HCT116 (cell line): ENCODE measurements at regions not wholly inside any gene's neighbourhood (a gene's known extent, or its start where the extent isn't known, plus 50 kb on each side); places are given as distances from the start of the nearest gene placed in this dataset.

Source experiments
- ATAC-seq: fragments of 200-7000 bp; cut with Tn5 transposase; 2 replicates; pipeline ENCODE4 v1.9.1; 2020; ENCODE audit warnings: mild to moderate bottlenecking, moderate library complexity
- BruUV-seq: library from RNA; stranded (reverse); fragments of 400-500 nt; replicated peaks from 2 replicates; lab custom pipeline; 2021; lab: Mats Ljungman, UMichigan
- CTCF ChIA-PET: fragments of 300-600 bp; sonication (Branson Sonifier 250); formaldehyde crosslinking; loops from one replicate; lab custom pipeline; 2021; ENCODE audit warnings: antibody characterized with exemption; lab: Charles Lee
- POLR2A ChIA-PET: fragments of 300-600, 350-600 bp; sonication (Branson Sonifier 250); formaldehyde crosslinking; loops from one replicate; lab custom pipeline; 2021; ENCODE audit warnings: antibody characterized with exemption; lab: Charles Lee
- RAD21 ChIA-PET, 2 experiments: fragments of 300-600 bp; sonication (Branson Sonifier 250); formaldehyde crosslinking; loops; one replicate each; lab custom pipeline; 2023; ENCODE audit warnings: low total read pairs in 2 of 2; ENCODE audit not compliant: uncharacterized antibody in 2 of 2, unreplicated experiment in 2 of 2, low non-redundant PET in 1 of 2; lab: Charles Lee
- DNase-seq: peaks from one replicate; pipeline ENCODE4 v3.0.0-alpha.2; 2010; ENCODE audit warnings: low read depth, low spot score
- H2AFZ ChIP-seq: fragments of 200-600 bp; shearing (Covaris generic), sonication (generic); 2 replicates; pipeline ENCODE4 v1.6.1; 2017; ENCODE audit warnings: low read depth, mixed run types, mixed read lengths, antibody characterized with exemption, low read length; ENCODE audit not compliant: poor library complexity, severe bottlenecking
- H3K27ac ChIP-seq: 2 replicates; pipeline ENCODE4 v1.5.1; 2012; ENCODE audit warnings: low read depth, low read length
- H3K27me3 ChIP-seq: fragments of 200-600 bp; sonication (generic); 2 replicates; pipeline ENCODE4 v1.6.1; 2016; ENCODE audit warnings: mixed run types, low read length, mixed read lengths; ENCODE audit not compliant: insufficient read depth
- H3K36me3 ChIP-seq, 2 experiments: fragments of 200-500 bp in 1 of 2; fragments of 200-600 bp in 1 of 2; sonication (Bioruptor generic) in 1 of 2; sonication (generic) in 1 of 2; 2 replicates each; pipeline versions ENCODE4 v1.5.1 to v1.6.1; 2014 to 2016; ENCODE audit warnings: low read length in 2 of 2, inconsistent platforms in 1 of 2, mixed read lengths in 1 of 2, mixed run types in 1 of 2; ENCODE audit not compliant: insufficient read depth in 2 of 2, control insufficient read depth in 1 of 2
- H3K4me1 ChIP-seq, 2 experiments: fragments of 200-600 bp in 1 of 2; sonication (generic) in 1 of 2; 2 replicates each; pipeline versions ENCODE4 v1.5.1 to v1.6.1; 2012 to 2017; ENCODE audit warnings: low read length in 2 of 2, inconsistent platforms in 1 of 2, mild to moderate bottlenecking in 1 of 2, mixed read lengths in 1 of 2, mixed run types in 1 of 2, moderate library complexity in 1 of 2; ENCODE audit not compliant: insufficient read depth in 2 of 2, control insufficient read depth in 1 of 2
- H3K4me2 ChIP-seq: fragments of 200-600 bp; sonication (generic); 2 replicates; pipeline ENCODE4 v1.6.1; 2017; ENCODE audit warnings: mixed run types, low read length, mixed read lengths
- H3K4me3 ChIP-seq, 2 experiments: fragments of 200-600 bp in 1 of 2; sonication (generic) in 1 of 2; replicated peaks in 1 of 2; 2 replicates each; pipeline ENCODE4 v1.5.1; 2011 to 2016; ENCODE audit warnings: low read length in 2 of 2, control low read depth in 1 of 2, low read depth in 1 of 2, mild to moderate bottlenecking in 1 of 2, mixed read lengths in 1 of 2, mixed run types in 1 of 2
- H3K79me2 ChIP-seq: fragments of 200-600 bp; sonication (generic); 2 replicates; pipeline ENCODE4 v1.6.1; 2017; ENCODE audit warnings: mild to moderate bottlenecking, mixed run types, low read length, moderate library complexity, mixed read lengths; ENCODE audit not compliant: insufficient read depth
- H3K9ac ChIP-seq: fragments of 200-600 bp; sonication (generic); 2 replicates; pipeline ENCODE4 v1.6.1; 2016; ENCODE audit warnings: low read length, mixed read lengths
- H3K9me2 ChIP-seq: fragments of 200-600 bp; sonication (generic), shearing (Covaris generic); 2 replicates; pipeline ENCODE4 v1.6.1; 2017; ENCODE audit warnings: mixed run types, mild to moderate bottlenecking, moderate library complexity; ENCODE audit not compliant: insufficient read depth
- H3K9me3 ChIP-seq, 2 experiments: fragments of 200-500 bp in 1 of 2; fragments of 200-600 bp in 1 of 2; sonication (Bioruptor generic) in 1 of 2; sonication (generic) in 1 of 2; 2 replicates each; pipeline ENCODE4 v1.6.1; 2014 to 2017; ENCODE audit warnings: low read length in 2 of 2, mixed read lengths in 2 of 2, inconsistent platforms in 1 of 2, low read depth in 1 of 2, mild to moderate bottlenecking in 1 of 2, mixed run types in 1 of 2, moderate library complexity in 1 of 2; ENCODE audit not compliant: control insufficient read depth in 1 of 2, insufficient read depth in 1 of 2
- H4K20me1 ChIP-seq: fragments of 200-600 bp; sonication (generic), shearing (Covaris generic); 2 replicates; pipeline ENCODE4 v1.6.1; 2017; ENCODE audit warnings: mixed run types, mild to moderate bottlenecking, moderate library complexity; ENCODE audit not compliant: insufficient read depth
- ATF3 ChIP-seq: IDR thresholded peaks from 2 replicates; pipeline ENCODE4 v1.6.1; 2012
- CTCF ChIP-seq, 3 experiments: fragments of 200-600 bp in 1 of 3; sonication (generic) in 1 of 3; IDR thresholded peaks in 2 of 3; conservative IDR thresholded peaks in 1 of 3; 2 replicates each; pipeline ENCODE4 v1.5.1; 2012 to 2017; ENCODE audit warnings: low read depth in 2 of 3, low read length in 2 of 3, antibody characterized with exemption in 1 of 3, borderline replicate concordance in 1 of 3, control low read depth in 1 of 3, mild to moderate bottlenecking in 1 of 3, mixed read lengths in 1 of 3, mixed run types in 1 of 3, moderate library complexity in 1 of 3; ENCODE audit not compliant: insufficient read depth in 1 of 3
- EGR1 ChIP-seq: IDR thresholded peaks from 2 replicates; pipeline ENCODE4 v1.6.1; 2012; ENCODE audit warnings: low read depth
- ELF1 ChIP-seq: IDR thresholded peaks from 2 replicates; pipeline ENCODE4 v1.6.1; 2012; ENCODE audit warnings: low read depth, borderline replicate concordance
- EZH2 ChIP-seq: fragments of 200-600 bp; sonication (generic); IDR thresholded peaks from 2 replicates; pipeline ENCODE4 v1.6.1; 2017; ENCODE audit warnings: antibody characterized with exemption, mixed run types
- FOSL1 ChIP-seq: IDR thresholded peaks from 2 replicates; pipeline ENCODE4 v1.6.1; 2012; ENCODE audit warnings: low read depth
- JUND ChIP-seq: IDR thresholded peaks from 2 replicates; pipeline ENCODE4 v1.6.1; 2012
- MAX ChIP-seq: IDR thresholded peaks from 2 replicates; pipeline ENCODE4 v1.6.1; 2012
- REST ChIP-seq: IDR thresholded peaks from 2 replicates; pipeline ENCODE4 v1.6.1; 2012; ENCODE audit warnings: low read depth
- SRF ChIP-seq: IDR thresholded peaks from 2 replicates; pipeline ENCODE4 v1.6.1; 2012; ENCODE audit warnings: low read depth
- TCF7L2 ChIP-seq: IDR thresholded peaks from 2 replicates; pipeline ENCODE4 v1.7.0; 2011; ENCODE audit warnings: borderline replicate concordance, inconsistent platforms; ENCODE audit not compliant: insufficient read depth, insufficient read length; ENCODE audit errors: extremely low read depth
- YY1 ChIP-seq: IDR thresholded peaks from 2 replicates; pipeline ENCODE4 v1.6.1; 2011; ENCODE audit warnings: low read length, low read depth, moderate library complexity, mild to moderate bottlenecking; ENCODE audit not compliant: insufficient replicate concordance; ENCODE audit errors: extremely low read depth
- ZFX ChIP-seq: fragments of 450-650 bp; IDR thresholded peaks from 2 replicates; pipeline ENCODE4 v1.6.1; 2017
- intact Hi-C: fragments of 100-400 bp; cut with micrococcal nuclease; formaldehyde crosslinking; loops from 2 replicates; pipeline ENCODE4 v1.10.0; 2022

- Histone ChIP-seq H3K27ac (no peak overlapping the region), H3K79me2 (no peaks in the 10 kb centered on the region), H3K9ac (no peak overlapping the region), H3K36me3 (no peaks in the 10 kb centered on the region), H3K27me3 (no peaks in the 10 kb centered on the region), H3K9me2 (no peaks in the 10 kb centered on the region; the same call in 1 of the 2 replicates), H2AFZ (no peak overlapping the region), H4K20me1 (no peaks in the 10 kb centered on the region), H3K4me3 (no peak overlapping the region), H3K4me2 (no peak overlapping the region), H3K4me1 (peaks cover 0 to 11% of the 10 kb centered on the region in 2 experiments; a peak in 2 of 4 replicates), H3K9me3 (no peaks in the 10 kb centered on the region)
- no peak for DNase-seq
- TF ChIP-seq REST (no peak), ZFX (no peak), SRF (no peak)
- ChIA-PET RAD21 (no interaction called here), CTCF (no interaction called here), POLR2A (no interaction called here)
- ATAC-seq, result no peak
- BruUV-seq, result no TSS peak
- intact Hi-C loops, result no loop called here
Measured at GRCh38 chr1:199509456-199509855, 518.1 kb upstream of the NR5A2 start.

- no peak for TF ChIP-seq JUND
- no peak for TF ChIP-seq CTCF (IDR thresholded peaks at IDR 0.05 in 2 of 3, conservative IDR thresholded peaks at IDR 0.05 in 1 of 3; ENCODE audit: borderline replicate concordance in 1 of 3, insufficient read depth in 1 of 3, low read depth in 2 of 3, low read length in 2 of 3)
- no peak for TF ChIP-seq TCF7L2
- no peak for TF ChIP-seq ZFX
- TF ChIP-seq ATF3, result no peak
- TF ChIP-seq EZH2, result no peak
- TF ChIP-seq YY1, result no peak
- no peak for TF ChIP-seq FOSL1
- no peak for TF ChIP-seq MAX
- TF ChIP-seq ELF1, result no peak
- no peak for TF ChIP-seq EGR1
- H3K4me2 ChIP-seq, result no peak overlapping the region
- H3K79me2 ChIP-seq, result no peaks in the 10 kb centered on the region
- intact Hi-C loops, result no loop called here
- H3K27me3 ChIP-seq, result no peaks in the 10 kb centered on the region
- no TSS peak for BruUV-seq
- ChIA-PET RAD21 (no interaction called here), CTCF (no interaction called here), POLR2A (no interaction called here)
- ATAC-seq, result no peak
- H3K9me3 ChIP-seq, result no peaks in the 10 kb centered on the region
- H3K9ac ChIP-seq, result no peak overlapping the region
- H3K9me2 ChIP-seq, result no peaks in the 10 kb centered on the region; the same call in 1 of the 2 replicates
- H3K36me3 ChIP-seq, result no peaks in the 10 kb centered on the region
- H3K27ac ChIP-seq, result no peak overlapping the region
- H2AFZ ChIP-seq, result no peak overlapping the region
- DNase-seq, result no peak
- H3K4me1 ChIP-seq, result peaks cover 0 to 11% of the 10 kb centered on the region in 2 experiments; a peak in 2 of 4 replicates
- H4K20me1 ChIP-seq, result no peaks in the 10 kb centered on the region
- H3K4me3 ChIP-seq, result no peak overlapping the region
Measured at GRCh38 chr1:199510314-199510713, 517.2 kb upstream of the NR5A2 start.
